Loucy (cell line): ENCODE measurements at regions not wholly inside any gene's neighbourhood (a gene's known extent, or its start where the extent isn't known, plus 50 kb on each side); places are given as distances from the start of the nearest gene placed in this dataset.

ENCODE experiments used
- CTCF ChIP-seq: fragments of 200-600 bp; sonication (generic); conservative IDR thresholded peaks from 2 replicates; pipeline ENCODE4 v1.5.1; 2014; ENCODE audit warnings: mild to moderate bottlenecking, antibody characterized with exemption, low read length
- EZH2phosphoT487 ChIP-seq: fragments of 200-600 bp; IDR thresholded peaks from 2 replicates; pipeline ENCODE4 v1.6.1; 2018; ENCODE audit warnings: antibody characterized with exemption, mild to moderate bottlenecking, moderate library complexity, borderline replicate concordance

DNA sequence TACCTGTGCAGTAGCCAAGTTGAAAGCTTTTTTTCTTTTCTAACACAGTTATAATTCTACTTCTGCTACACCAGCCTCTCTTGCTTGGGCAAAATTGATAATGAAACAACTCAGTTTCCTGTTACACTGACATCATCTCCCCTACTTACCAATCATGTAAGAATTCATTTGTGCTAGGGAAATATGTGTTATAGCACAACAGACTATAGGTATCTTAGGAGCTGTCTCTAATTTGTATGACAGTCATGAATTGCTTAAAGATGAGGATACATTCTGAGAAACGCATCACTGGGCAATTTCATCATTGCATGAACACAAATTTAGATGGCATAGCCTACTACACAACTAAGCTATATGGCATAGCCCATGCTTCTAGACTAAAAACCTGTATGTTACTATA lies 246.3 kb upstream of the ANKRD50 start:
- TF ChIP-seq CTCF (no peak), EZH2phosphoT487 (no peak)
